ENCODE measurements at regions not wholly inside any gene's neighbourhood (a gene's known extent, or its start where the extent isn't known, plus 50 kb on each side); places are given as distances from the start of the nearest gene placed in this dataset.

DNA sequence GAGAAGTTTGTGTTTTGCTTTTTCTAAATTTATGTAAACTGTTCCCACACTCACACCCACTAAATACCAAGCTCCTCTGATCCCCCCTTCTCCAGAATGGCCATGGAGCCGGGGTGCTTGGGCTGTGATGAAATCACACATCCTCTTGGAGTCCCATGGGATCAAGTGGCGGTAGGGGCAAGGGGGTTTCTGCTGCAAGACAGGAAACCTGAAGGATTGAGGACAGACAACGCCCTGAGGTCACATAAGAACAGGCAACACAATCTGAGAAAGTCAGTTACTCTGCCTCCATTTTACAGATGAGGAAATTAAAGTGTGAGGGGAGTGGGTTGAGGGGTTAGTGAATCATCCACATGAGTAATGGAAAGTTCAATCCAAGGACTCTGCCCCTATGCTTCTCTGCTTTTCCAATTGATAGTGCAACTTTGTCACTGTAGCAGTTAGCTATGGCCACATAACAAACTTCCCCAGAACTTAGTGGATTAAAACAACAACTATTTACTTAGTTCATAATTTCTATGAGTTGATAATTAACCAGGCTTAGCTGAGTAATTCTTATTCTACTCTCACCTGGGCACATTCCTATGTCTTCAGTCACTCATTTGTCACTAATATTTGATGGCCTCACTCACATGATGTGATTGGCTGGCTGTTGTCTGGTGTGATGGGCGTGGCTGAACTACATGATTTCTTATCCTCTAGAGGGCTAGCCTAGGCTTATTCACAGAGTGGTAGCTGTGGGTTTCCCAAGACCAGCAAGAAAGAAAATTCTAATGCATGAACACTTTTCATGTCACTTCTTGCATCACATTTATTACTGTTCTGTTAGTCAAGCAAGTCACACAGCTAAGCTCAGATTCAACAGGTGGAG lies 77.3 kb upstream of the ADRA1D start:
- peaks cover 7% of the 10 kb centered on the region for H3K27me3 Mint-ChIP-seq (ENCODE audit: low read depth)
- Histone ChIP-seq H3K27ac (ENCODE audit: insufficient read length, low read depth, low read length) (no peak overlapping the region), H3K23me2 (ENCODE audit: insufficient read length, low read depth, low read length, poor library complexity, severe bottlenecking) (no peaks in the 10 kb centered on the region), H3K14ac (ENCODE audit: insufficient read depth, low read length) (no peak overlapping the region), H3K79me1 (ENCODE audit: insufficient read depth, low read depth, low read length, poor library complexity, severe bottlenecking) (no peaks in the 10 kb centered on the region), H3K18ac (ENCODE audit: insufficient read length, low read depth, low read length) (no peak overlapping the region), H4K5ac (ENCODE audit: insufficient read length, low read depth, low read length) (no peak overlapping the region), H2BK15ac (ENCODE audit: low read depth, low read length) (no peak overlapping the region), H2BK20ac (ENCODE audit: low read depth, low read length, poor library complexity, severe bottlenecking) (no peak overlapping the region), H3K4me1 (ENCODE audit: insufficient read depth, low read length) (no peaks in the 10 kb centered on the region), H3K9ac (ENCODE audit: extremely low read depth, insufficient read length, low read length) (no peak overlapping the region), H4K91ac (ENCODE audit: insufficient read length, low read depth, low read length) (no peak overlapping the region), H3K4me2 (ENCODE audit: insufficient read depth, insufficient read length, low read length) (no peak overlapping the region), H2AK5ac (ENCODE audit: insufficient read length, low read length) (no peak overlapping the region), H3K9me3 (ENCODE audit: control insufficient read depth, low read depth, low read length) (no peaks in the 10 kb centered on the region), H3K27me3 (ENCODE audit: insufficient read depth, low read length) (no peaks in the 10 kb centered on the region), H4K20me1 (ENCODE audit: control insufficient read depth, insufficient read depth, insufficient read length) (no peaks in the 10 kb centered on the region), H3K23ac (ENCODE audit: insufficient read length, low read depth, low read length) (no peak overlapping the region), H3K79me2 (ENCODE audit: insufficient read depth, low read length) (no peaks in the 10 kb centered on the region), H2BK120ac (ENCODE audit: low read depth, low read length, poor library complexity, severe bottlenecking) (no peak overlapping the region), H3K4ac (ENCODE audit: low read depth, low read length) (no peak overlapping the region), H2AFZ (ENCODE audit: low read length) (no peak overlapping the region), H2BK12ac (ENCODE audit: insufficient read length, low read depth, low read length) (no peak overlapping the region), H2BK5ac (ENCODE audit: insufficient read length, low read length) (no peak overlapping the region), H3K56ac (ENCODE audit: insufficient read length, low read depth, low read length) (no peak overlapping the region), H3T11ph (ENCODE audit: low read length) (no peak overlapping the region), H4K8ac (replicated peaks; ENCODE audit: insufficient read length, low read depth, low read length) (no peak overlapping the region)
- H3K27ac Mint-ChIP-seq: no peak overlapping the region
- WGBS (ENCODE audit: extremely low coverage, insufficient read length, low lambda C conversion rate): no CpG with 5 or more reads among the region's 4 CpGs
- H3K4me3 Mint-ChIP-seq: no peak overlapping the region
- no peaks in the 10 kb centered on the region for H3K9me3 Mint-ChIP-seq
- TF ChIP-seq, protein P1, sequence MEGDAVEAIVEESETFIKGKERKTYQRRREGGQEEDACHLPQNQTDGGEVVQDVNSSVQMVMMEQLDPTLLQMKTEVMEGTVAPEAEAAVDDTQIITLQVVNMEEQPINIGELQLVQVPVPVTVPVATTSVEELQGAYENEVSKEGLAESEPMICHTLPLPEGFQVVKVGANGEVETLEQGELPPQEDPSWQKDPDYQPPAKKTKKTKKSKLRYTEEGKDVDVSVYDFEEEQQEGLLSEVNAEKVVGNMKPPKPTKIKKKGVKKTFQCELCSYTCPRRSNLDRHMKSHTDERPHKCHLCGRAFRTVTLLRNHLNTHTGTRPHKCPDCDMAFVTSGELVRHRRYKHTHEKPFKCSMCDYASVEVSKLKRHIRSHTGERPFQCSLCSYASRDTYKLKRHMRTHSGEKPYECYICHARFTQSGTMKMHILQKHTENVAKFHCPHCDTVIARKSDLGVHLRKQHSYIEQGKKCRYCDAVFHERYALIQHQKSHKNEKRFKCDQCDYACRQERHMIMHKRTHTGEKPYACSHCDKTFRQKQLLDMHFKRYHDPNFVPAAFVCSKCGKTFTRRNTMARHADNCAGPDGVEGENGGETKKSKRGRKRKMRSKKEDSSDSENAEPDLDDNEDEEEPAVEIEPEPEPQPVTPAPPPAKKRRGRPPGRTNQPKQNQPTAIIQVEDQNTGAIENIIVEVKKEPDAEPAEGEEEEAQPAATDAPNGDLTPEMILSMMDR (conservative IDR thresholded peaks at IDR 0.05): no peak
- no peaks in the 10 kb centered on the region for H3K4me1 Mint-ChIP-seq
- DNase-seq: no peak
- H3K36me3 Mint-ChIP-seq (ENCODE audit: insufficient read depth in 1 of 3, low read depth in 3 of 3): no peaks in the 10 kb centered on the region; a peak in 1 of 7 replicates

All from H9 (cell line).